ENCODE measurements at regions not wholly inside any gene's neighbourhood (a gene's known extent, or its start where the extent isn't known, plus 50 kb on each side); places are given as distances from the start of the nearest gene placed in this dataset.

DNA sequence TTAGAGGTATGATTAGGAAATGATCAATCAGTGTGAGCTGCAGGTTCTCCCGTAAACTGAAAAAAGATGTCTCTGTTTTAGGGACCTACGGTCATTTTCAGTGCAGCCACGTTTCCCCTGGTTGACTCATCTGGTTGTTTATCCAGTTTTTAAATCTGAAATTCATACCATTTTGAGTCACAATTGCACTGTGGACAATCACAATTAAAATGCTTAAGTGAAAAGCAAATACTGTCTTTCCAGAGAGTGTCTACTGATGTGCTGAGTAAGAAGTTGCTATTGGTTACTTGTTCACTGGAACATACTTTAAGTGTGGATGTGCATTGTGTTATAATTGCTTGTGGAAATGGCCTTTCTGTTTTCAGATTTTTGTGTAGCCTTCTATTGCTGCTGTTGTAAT, 305.1 kb upstream of the SASH1 start:
- TF ChIP-seq, protein P1, sequence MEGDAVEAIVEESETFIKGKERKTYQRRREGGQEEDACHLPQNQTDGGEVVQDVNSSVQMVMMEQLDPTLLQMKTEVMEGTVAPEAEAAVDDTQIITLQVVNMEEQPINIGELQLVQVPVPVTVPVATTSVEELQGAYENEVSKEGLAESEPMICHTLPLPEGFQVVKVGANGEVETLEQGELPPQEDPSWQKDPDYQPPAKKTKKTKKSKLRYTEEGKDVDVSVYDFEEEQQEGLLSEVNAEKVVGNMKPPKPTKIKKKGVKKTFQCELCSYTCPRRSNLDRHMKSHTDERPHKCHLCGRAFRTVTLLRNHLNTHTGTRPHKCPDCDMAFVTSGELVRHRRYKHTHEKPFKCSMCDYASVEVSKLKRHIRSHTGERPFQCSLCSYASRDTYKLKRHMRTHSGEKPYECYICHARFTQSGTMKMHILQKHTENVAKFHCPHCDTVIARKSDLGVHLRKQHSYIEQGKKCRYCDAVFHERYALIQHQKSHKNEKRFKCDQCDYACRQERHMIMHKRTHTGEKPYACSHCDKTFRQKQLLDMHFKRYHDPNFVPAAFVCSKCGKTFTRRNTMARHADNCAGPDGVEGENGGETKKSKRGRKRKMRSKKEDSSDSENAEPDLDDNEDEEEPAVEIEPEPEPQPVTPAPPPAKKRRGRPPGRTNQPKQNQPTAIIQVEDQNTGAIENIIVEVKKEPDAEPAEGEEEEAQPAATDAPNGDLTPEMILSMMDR (IDR thresholded peaks at IDR 0.05), result no peak
- 92% methylated on average over 3 of the region's 3 CpGs for WGBS (ENCODE audit: insufficient coverage)
- intact Hi-C loops (cut with micrococcal nuclease), result no loop called here

DNA sequence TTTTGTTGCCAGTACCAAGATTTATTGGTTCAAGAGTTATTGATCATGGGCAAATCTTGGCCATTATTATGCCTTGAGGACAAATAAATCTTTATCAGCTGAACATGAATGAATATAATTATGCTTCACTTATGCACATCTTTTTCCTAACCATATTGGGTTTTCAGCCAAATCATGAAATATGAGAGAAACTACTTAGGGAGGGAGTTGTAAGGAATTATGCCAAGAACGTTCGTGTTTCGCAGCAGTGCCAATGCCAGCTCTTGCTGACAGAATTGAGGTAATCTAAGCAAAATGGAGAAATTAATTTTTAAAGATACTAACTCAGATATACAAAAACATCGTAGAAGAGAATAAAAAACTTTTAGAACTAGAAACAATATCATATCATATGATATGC, 301.1 kb upstream of the SASH1 start:
- ATAC-seq, result no peak
- WGBS (ENCODE audit: insufficient coverage), result 100% methylated on average over 3 of the region's 4 CpGs
- Mint-ChIP-seq H3K27ac (no peak overlapping the region), H3K27me3 (ENCODE audit: low read depth in 2 of 2) (no peaks in the 10 kb centered on the region), H3K9me3 (peaks cover 4 to 9% of the 10 kb centered on the region in 2 donors), H3K36me3 (no peaks in the 10 kb centered on the region), H3K4me1 (no peaks in the 10 kb centered on the region), H3K4me3 (no peak overlapping the region)
- Histone ChIP-seq H3K27me3 (ENCODE audit: control insufficient read depth, insufficient read depth, low read length) (no peaks in the 10 kb centered on the region), H3K36me3 (ENCODE audit: control insufficient read depth, insufficient read depth, low read length) (no peaks in the 10 kb centered on the region), H3K27ac (ENCODE audit: low read length) (no peak overlapping the region), H3K4me3 (ENCODE audit: low read length) (no peak overlapping the region), H3K9me3 (ENCODE audit: control insufficient read depth, insufficient read depth, low read length) (no peaks in the 10 kb centered on the region), H3K4me1 (ENCODE audit: control insufficient read depth, insufficient read depth, low read length) (no peaks in the 10 kb centered on the region)
- intact Hi-C loops (cut with micrococcal nuclease), result no loop called here
- DNase-seq, result no peak
- TF ChIP-seq, protein P1 (IDR thresholded peaks at IDR 0.05), result no peak

More for the DNA sequence above, 305.1 kb upstream of the SASH1 start:
- H3K4me1 ChIP-seq (ENCODE audit: control insufficient read depth, insufficient read depth, low read length), result no peaks in the 10 kb centered on the region
- H3K36me3 ChIP-seq (ENCODE audit: control insufficient read depth, insufficient read depth, low read length), result no peaks in the 10 kb centered on the region
- no peaks in the 10 kb centered on the region for H3K27me3 ChIP-seq (ENCODE audit: control insufficient read depth, insufficient read depth, low read length)
- peaks cover 0 to 6% of the 10 kb centered on the region in 2 donors for H3K9me3 Mint-ChIP-seq
- no peak overlapping the region for H3K4me3 ChIP-seq (ENCODE audit: low read length)
- ATAC-seq (no peak), DNase-seq (no peak)
- H3K27ac ChIP-seq (ENCODE audit: low read length), result no peak overlapping the region
- no peaks in the 10 kb centered on the region for H3K36me3 Mint-ChIP-seq
- no peak overlapping the region for H3K27ac Mint-ChIP-seq
- H3K9me3 ChIP-seq (ENCODE audit: control insufficient read depth, insufficient read depth, low read length), result no peaks in the 10 kb centered on the region
- no peaks in the 10 kb centered on the region for H3K27me3 Mint-ChIP-seq (ENCODE audit: low read depth in 2 of 2)
- H3K4me3 Mint-ChIP-seq, result no peak overlapping the region
- H3K4me1 Mint-ChIP-seq, result no peaks in the 10 kb centered on the region

DNA sequence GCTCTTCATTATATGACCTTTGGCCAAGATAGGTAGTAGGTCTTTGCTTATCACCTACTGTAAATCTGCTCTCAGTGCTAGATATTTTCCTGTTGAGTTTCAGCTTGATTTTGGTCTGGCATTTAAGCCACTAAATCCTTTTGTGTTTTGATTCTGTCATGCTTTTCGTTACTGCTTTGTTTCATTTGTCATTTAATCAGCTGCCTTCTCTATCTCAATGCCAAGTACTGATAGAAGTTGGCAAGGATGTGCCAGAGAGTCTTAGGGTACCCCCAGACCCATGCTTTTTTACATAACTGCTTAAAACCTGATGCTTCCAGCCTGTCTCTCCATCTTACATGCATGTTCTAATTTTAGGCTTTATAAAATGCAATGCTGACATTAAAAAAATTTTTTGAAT, 300.1 kb upstream of the SASH1 start:
- H3K4me3 ChIP-seq (ENCODE audit: low read length), result no peak overlapping the region
- Mint-ChIP-seq H3K36me3 (no peaks in the 10 kb centered on the region), H3K27ac (no peak overlapping the region), H3K4me1 (no peaks in the 10 kb centered on the region), H3K27me3 (ENCODE audit: low read depth in 2 of 2) (no peaks in the 10 kb centered on the region), H3K4me3 (no peak overlapping the region), H3K9me3 (peaks cover 7 to 11% of the 10 kb centered on the region in 2 donors)
- ATAC-seq (no peak), DNase-seq (no peak)
- intact Hi-C loops (cut with micrococcal nuclease), result no loop called here
- no peaks in the 10 kb centered on the region for H3K9me3 ChIP-seq (ENCODE audit: control insufficient read depth, insufficient read depth, low read length)
- 56% methylated on average over 1 of the region's 1 CpG for WGBS (ENCODE audit: insufficient coverage)
- H3K27me3 ChIP-seq (ENCODE audit: control insufficient read depth, insufficient read depth, low read length), result no peaks in the 10 kb centered on the region
- TF ChIP-seq, protein P1 (IDR thresholded peaks at IDR 0.05), result no peak
- H3K4me1 ChIP-seq (ENCODE audit: control insufficient read depth, insufficient read depth, low read length), result no peaks in the 10 kb centered on the region
- H3K27ac ChIP-seq (ENCODE audit: low read length), result no peak overlapping the region
- no peaks in the 10 kb centered on the region for H3K36me3 ChIP-seq (ENCODE audit: control insufficient read depth, insufficient read depth, low read length)

DNA sequence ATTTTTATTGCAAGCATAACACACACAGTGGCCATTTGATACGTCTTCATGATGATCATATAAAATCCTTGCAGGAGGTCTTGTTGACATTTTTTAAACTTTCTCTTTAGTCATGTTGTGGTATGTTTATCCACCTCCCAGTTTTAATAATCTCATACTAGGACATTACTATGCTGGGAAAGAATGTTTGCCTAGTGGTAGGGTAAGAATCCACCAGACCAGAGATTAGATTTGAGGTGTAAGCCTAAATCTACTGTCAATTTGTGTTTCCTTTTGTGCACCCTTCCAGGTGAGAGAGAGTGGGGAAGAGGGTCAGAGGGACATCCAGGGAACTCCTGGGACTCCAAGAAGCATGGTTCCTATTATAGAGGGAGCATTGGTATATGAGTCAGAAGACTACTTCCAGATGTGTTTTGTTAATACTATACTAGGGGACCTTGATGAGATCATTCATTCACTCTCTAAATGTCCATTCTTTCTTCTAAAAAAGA, 298.3 kb upstream of the SASH1 start:
- Histone ChIP-seq H3K9me3 (ENCODE audit: control insufficient read depth, insufficient read depth, low read length) (no peaks in the 10 kb centered on the region), H3K27ac (ENCODE audit: low read length) (no peak overlapping the region), H3K4me3 (ENCODE audit: low read length) (no peak overlapping the region), H3K36me3 (ENCODE audit: control insufficient read depth, insufficient read depth, low read length) (no peaks in the 10 kb centered on the region), H3K27me3 (ENCODE audit: control insufficient read depth, insufficient read depth, low read length) (no peaks in the 10 kb centered on the region), H3K4me1 (ENCODE audit: control insufficient read depth, insufficient read depth, low read length) (no peaks in the 10 kb centered on the region)
- peaks cover 9 to 11% of the 10 kb centered on the region in 2 donors for H3K9me3 Mint-ChIP-seq
- H3K27ac Mint-ChIP-seq, result no peak overlapping the region
- no peak for ATAC-seq
- no peaks in the 10 kb centered on the region for H3K27me3 Mint-ChIP-seq (ENCODE audit: low read depth in 2 of 2)
- H3K4me3 Mint-ChIP-seq, result no peak overlapping the region
- intact Hi-C loops (cut with micrococcal nuclease), result no loop called here
- no peaks in the 10 kb centered on the region for H3K4me1 Mint-ChIP-seq
- DNase-seq, result no peak
- TF ChIP-seq, protein P1 (IDR thresholded peaks at IDR 0.05), result no peak
- WGBS (ENCODE audit: insufficient coverage), result no CpG with 5 or more reads among the region's 1 CpG
- H3K36me3 Mint-ChIP-seq, result no peaks in the 10 kb centered on the region
